BE2C (cell line): ENCODE measurements at regions not wholly inside any gene's neighbourhood (a gene's known extent, or its start where the extent isn't known, plus 50 kb on each side); places are given as distances from the start of the nearest gene placed in this dataset.

Experiments
- DNase-seq: peaks from one replicate; pipeline ENCODE4 v3.0.0-alpha.2; 2020
- H3K27me3 ChIP-seq: fragments of 250-450 bp; sonication (Bioruptor Pico); 2 replicates; pipeline ENCODE4 v1.5.1; 2020; ENCODE audit warnings: mild to moderate bottlenecking
- H3K36me3 ChIP-seq: fragments of 250-450 bp; sonication (Bioruptor Pico); 2 replicates; pipeline ENCODE4 v1.5.1; 2020; ENCODE audit warnings: mild to moderate bottlenecking
- H3K4me1 ChIP-seq: fragments of 250-450 bp; sonication (Bioruptor Pico); 2 replicates; pipeline ENCODE4 v1.5.1; 2020
- H3K4me3 ChIP-seq: 2 replicates; pipeline ENCODE4 v1.5.1; 2011; ENCODE audit warnings: low read depth, low read length
- H3K9me3 ChIP-seq: fragments of 250-450 bp; sonication (Bioruptor Pico); 2 replicates; pipeline ENCODE4 v1.5.1; 2020
- CTCF ChIP-seq: IDR thresholded peaks from 2 replicates; pipeline ENCODE4 v1.5.1; 2012; ENCODE audit warnings: mild to moderate bottlenecking, low read depth, low read length

GRCh38 chr2:167678158-167678557, 569.2 kb downstream of the STK39 start:
- Histone ChIP-seq H3K27me3 (no peaks in the 10 kb centered on the region), H3K9me3 (no peaks in the 10 kb centered on the region), H3K4me1 (no peaks in the 10 kb centered on the region), H3K36me3 (no peaks in the 10 kb centered on the region), H3K4me3 (no peak overlapping the region)
- TF ChIP-seq CTCF: no peak
- DNase-seq: no peak

- no peak for TF ChIP-seq CTCF
- H3K36me3 ChIP-seq: no peaks in the 10 kb centered on the region
- no peaks in the 10 kb centered on the region for H3K9me3 ChIP-seq
- H3K4me3 ChIP-seq: no peak overlapping the region
- no peaks in the 10 kb centered on the region for H3K27me3 ChIP-seq
- H3K4me1 ChIP-seq: no peaks in the 10 kb centered on the region
- DNase-seq: no peak
Observed at GRCh38 chr2:167675906-167676305, 571.5 kb downstream of the STK39 start.

GRCh38 chr2:167670588-167670987, 576.8 kb downstream of the STK39 start:
- Histone ChIP-seq H3K4me3 (no peak overlapping the region), H3K27me3 (no peaks in the 10 kb centered on the region), H3K9me3 (no peaks in the 10 kb centered on the region), H3K36me3 (no peaks in the 10 kb centered on the region), H3K4me1 (no peaks in the 10 kb centered on the region)
- no peak for DNase-seq
- TF ChIP-seq CTCF: no peak

GRCh38 chr2:167653131-167653530, 594.3 kb downstream of the STK39 start:
- TF ChIP-seq CTCF: no peak
- Histone ChIP-seq H3K4me1 (no peaks in the 10 kb centered on the region), H3K9me3 (no peaks in the 10 kb centered on the region), H3K4me3 (no peak overlapping the region), H3K36me3 (no peaks in the 10 kb centered on the region), H3K27me3 (no peaks in the 10 kb centered on the region)
- DNase-seq: no peak

- Histone ChIP-seq H3K9me3 (no peaks in the 10 kb centered on the region), H3K36me3 (no peaks in the 10 kb centered on the region), H3K4me1 (no peaks in the 10 kb centered on the region), H3K4me3 (no peak overlapping the region), H3K27me3 (no peaks in the 10 kb centered on the region)
- no peak for TF ChIP-seq CTCF
- DNase-seq: no peak
Observed at GRCh38 chr2:167652401-167652800, 595.0 kb downstream of the STK39 start.

GRCh38 chr2:167651406-167652151, 595.8 kb downstream of the STK39 start:
- Histone ChIP-seq H3K36me3 (no peaks in the 10 kb centered on the region), H3K4me1 (no peaks in the 10 kb centered on the region), H3K9me3 (no peaks in the 10 kb centered on the region), H3K27me3 (no peaks in the 10 kb centered on the region), H3K4me3 (no peak overlapping the region)
- no peak for DNase-seq
- no peak for TF ChIP-seq CTCF
